ENCODE measurements at regions not wholly inside any gene's neighbourhood (a gene's known extent, or its start where the extent isn't known, plus 50 kb on each side); places are given as distances from the start of the nearest gene placed in this dataset.

DNA sequence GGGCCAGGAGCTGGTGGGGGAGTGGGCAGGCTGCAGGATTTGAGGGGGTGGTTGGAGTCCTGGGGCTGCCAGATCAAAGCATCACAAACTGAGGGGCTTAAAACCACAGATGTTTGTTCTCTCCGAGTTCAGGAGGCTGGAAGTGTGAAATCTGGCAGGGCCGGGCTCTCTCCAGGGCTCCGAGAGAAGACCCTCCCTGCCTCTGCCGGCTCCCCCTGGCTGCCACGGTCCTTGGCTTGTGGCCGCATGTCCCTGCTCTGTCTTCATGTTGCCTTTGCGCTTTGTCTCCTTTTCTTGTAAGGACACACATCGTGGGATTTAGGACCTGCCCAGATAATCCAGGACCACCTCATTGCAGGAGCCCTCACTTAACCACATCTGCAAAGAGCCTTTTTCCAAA, 139.8 kb upstream of the GSE1 start:
- DNase-seq (ENCODE audit: low read depth): no peak
- in situ Hi-C loops (cut with HindIII; ENCODE audit: low sequenced_read_pairs): loop anchor here (5.0 kb wide), 1 partner anchor 104 kb away; no protein-coding TSS in a partner anchor
- TF ChIP-seq, protein P1, sequence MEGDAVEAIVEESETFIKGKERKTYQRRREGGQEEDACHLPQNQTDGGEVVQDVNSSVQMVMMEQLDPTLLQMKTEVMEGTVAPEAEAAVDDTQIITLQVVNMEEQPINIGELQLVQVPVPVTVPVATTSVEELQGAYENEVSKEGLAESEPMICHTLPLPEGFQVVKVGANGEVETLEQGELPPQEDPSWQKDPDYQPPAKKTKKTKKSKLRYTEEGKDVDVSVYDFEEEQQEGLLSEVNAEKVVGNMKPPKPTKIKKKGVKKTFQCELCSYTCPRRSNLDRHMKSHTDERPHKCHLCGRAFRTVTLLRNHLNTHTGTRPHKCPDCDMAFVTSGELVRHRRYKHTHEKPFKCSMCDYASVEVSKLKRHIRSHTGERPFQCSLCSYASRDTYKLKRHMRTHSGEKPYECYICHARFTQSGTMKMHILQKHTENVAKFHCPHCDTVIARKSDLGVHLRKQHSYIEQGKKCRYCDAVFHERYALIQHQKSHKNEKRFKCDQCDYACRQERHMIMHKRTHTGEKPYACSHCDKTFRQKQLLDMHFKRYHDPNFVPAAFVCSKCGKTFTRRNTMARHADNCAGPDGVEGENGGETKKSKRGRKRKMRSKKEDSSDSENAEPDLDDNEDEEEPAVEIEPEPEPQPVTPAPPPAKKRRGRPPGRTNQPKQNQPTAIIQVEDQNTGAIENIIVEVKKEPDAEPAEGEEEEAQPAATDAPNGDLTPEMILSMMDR (IDR thresholded peaks at IDR 0.05; ENCODE audit: low read depth, low read length, missing control alignments): no peak
- H3K4me3 ChIP-seq (ENCODE audit: low read depth, low read length): no peak overlapping the region

DNA sequence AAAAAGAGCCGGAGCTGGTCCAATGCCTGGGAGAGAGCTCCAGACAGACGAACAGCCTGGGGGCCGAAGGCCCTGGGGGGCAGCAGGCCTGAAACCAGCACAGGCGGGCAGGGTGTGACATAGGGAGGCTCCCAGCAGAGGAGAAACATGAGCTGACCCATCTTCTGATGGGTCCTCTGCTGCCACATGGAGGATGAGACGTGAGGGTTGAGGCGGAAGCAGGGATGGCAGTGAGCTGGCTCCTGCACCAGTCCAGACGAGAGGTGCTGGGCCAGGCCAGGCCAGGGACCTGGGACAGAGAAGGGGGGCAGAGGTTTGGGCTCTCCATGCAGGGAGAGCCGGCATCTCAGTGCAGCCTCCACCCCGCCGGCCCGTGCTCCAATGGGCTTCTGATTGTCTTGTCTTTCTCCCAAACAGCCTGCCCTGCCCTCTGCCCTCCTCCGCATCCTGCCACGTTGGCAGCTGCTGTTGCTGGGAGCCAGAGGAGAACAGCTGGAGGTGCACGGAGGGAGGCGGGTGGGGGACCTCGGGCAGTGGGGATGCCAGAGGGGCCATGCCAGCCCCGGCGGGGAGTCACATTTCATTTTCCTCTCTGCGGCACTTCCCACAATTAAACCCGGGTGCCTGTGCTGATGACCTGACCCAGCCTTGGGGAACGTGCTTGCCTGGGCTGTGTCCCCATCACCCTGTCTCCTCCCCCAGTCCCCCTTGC, 139.1 kb upstream of the GSE1 start:
- TF ChIP-seq, protein P1 (IDR thresholded peaks at IDR 0.05; ENCODE audit: low read depth, low read length, missing control alignments): no peak
- H3K4me3 ChIP-seq (ENCODE audit: low read depth, low read length): no peak overlapping the region
- no peak for DNase-seq (ENCODE audit: low read depth)
- in situ Hi-C loops (cut with HindIII; ENCODE audit: low sequenced_read_pairs): loop anchor here (5.0 kb wide), 1 partner anchor 103 kb away; no protein-coding TSS in a partner anchor

DNA sequence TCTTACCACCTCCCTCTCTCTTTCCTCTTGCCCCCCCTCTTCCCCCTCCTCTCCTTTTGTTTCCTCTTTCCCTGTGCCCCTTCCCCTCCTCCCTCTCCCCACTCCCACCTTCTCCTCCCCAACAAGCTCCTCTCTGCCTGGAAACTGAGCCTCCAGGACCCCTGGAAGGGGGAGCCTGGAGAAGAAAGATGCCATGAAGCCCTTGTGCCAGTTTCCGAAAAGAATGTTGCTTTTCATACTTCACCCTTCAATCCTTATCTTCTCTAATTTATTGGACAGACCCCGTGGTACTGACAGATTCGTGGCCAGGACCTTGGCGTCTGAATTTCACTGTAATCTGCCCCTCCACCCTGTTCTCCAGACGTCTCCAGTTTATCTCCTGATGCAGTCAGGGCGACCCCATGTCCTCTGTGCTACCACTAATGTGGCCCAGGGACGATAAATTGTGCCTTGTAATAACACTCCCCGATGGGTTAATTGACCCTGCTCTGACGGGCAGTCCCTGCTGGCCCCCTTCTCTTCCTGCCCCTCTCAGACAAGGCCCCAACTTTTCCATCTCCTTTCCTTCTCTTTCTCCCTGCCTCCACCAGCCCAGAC, 138.4 kb upstream of the GSE1 start:
- DNase-seq (ENCODE audit: low read depth): no peak
- in situ Hi-C loops (cut with HindIII; ENCODE audit: low sequenced_read_pairs): loop anchor here (5.0 kb wide), 1 partner anchor 103 kb away; no protein-coding TSS in a partner anchor
- TF ChIP-seq, protein P1 (IDR thresholded peaks at IDR 0.05; ENCODE audit: low read depth, low read length, missing control alignments): no peak
- no peak overlapping the region for H3K4me3 ChIP-seq (ENCODE audit: low read depth, low read length)

DNA sequence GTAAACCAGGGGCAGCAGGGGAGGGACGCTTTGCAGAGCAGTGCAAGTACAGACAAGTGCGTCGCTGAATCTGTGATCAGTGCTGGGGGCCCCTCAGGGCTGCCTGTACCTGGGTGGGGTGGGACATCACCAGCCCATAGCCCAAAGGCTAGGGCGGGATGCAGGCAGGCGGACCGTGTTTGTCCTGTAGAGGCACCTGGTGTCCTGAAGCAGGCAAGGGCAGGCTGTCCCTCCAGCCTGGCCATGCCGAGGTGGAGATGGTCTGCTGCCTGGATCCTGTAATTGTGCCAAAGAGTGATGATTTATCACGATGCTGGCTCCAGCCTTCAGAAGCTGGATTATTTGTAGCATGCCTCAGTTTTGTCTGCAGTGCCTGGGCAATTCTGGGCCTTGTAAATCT, 137.9 kb upstream of the GSE1 start:
- in situ Hi-C loops (cut with HindIII; ENCODE audit: low sequenced_read_pairs): no loop called here
- TF ChIP-seq, protein P1 (IDR thresholded peaks at IDR 0.05; ENCODE audit: low read depth, low read length, missing control alignments): no peak

DNA sequence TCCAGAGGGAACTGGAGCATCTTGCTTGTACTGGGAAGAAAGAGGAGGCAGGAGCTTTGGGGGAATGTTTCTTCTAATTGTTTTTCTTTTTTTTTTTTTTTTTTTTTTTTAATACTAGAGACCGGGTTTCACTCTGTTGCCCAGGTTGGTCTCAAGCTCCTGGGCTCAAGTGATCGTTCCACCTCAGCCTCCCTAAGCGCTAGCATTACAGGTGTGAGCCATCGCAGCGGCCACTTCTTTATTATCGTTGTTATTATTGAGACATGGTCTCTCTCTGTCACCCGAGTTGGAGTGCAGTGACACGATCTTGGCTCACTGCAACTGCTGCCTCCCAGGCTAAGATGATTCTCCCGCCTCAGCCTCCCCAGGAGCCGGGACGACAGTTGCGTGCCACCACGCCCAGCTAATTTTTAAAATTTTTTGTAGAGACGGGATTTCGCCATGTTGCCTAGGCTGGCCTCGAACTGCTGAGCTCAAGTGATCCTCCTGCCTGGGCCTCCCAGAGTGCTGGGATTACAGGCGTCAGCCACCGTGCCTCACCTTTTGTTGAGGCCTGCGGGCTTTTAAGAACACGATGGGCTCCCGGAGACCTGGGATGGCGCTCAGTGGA, 137.3 kb upstream of the GSE1 start:
- no peak for DNase-seq (ENCODE audit: low read depth)
- in situ Hi-C loops (cut with HindIII; ENCODE audit: low sequenced_read_pairs): no loop called here
- H3K4me3 ChIP-seq (ENCODE audit: low read depth, low read length): no peak overlapping the region
- TF ChIP-seq, protein P1 (IDR thresholded peaks at IDR 0.05; ENCODE audit: low read depth, low read length, missing control alignments): no peak

More for the DNA sequence above, 137.9 kb upstream of the GSE1 start:
- H3K4me3 ChIP-seq (ENCODE audit: low read depth, low read length): no peak overlapping the region
- DNase-seq (ENCODE audit: low read depth): no peak

DNA sequence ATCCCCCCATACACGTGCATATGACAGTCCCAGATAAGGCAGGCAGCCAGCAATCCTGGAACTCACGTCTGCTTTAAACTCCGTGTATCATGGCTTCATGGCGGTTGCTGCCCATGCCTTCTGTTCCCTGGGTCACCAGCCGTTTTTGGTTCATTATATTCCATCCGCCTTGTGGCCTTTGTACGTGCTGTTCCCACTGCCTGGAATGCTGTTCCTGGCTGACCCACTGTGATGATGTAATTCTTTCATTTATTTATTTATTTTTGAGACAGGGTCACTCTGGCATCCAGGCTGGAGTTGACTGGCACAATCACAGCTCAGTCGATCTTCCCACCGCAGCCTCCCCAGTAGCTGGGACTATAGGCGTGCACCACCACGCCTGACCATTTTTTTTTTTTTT, 136.7 kb upstream of the GSE1 start:
- no peak overlapping the region for H3K4me3 ChIP-seq (ENCODE audit: low read depth, low read length)
- in situ Hi-C loops (cut with HindIII; ENCODE audit: low sequenced_read_pairs): no loop called here
- DNase-seq (ENCODE audit: low read depth): no peak
- TF ChIP-seq, protein P1 (IDR thresholded peaks at IDR 0.05; ENCODE audit: low read depth, low read length, missing control alignments): no peak
